Left colon (tissue), 2 donors: ENCODE measurements at regions not wholly inside any gene's neighbourhood (a gene's known extent, or its start where the extent isn't known, plus 50 kb on each side); places are given as distances from the start of the nearest gene placed in this dataset.

Source experiments
- ATAC-seq: fragments of 200-7000 bp; cut with Tn5 transposase; one replicate; pipeline ENCODE4 v1.9.1; 2020; ENCODE audit warnings: mild to moderate bottlenecking, moderate library complexity
- DNase-seq, 2 donors: peaks; one replicate each; pipeline ENCODE4 v3.0.0-alpha.2; 2020
- intact Hi-C, 2 donors: fragments of 100-400 bp; cut with DNase I in 1 of 2; cut with micrococcal nuclease in 1 of 2; formaldehyde crosslinking; loops; one replicate each; pipeline versions ENCODE4 v1.11.2 to v1.14.0; 2022; cut with DNase I, micrococcal nuclease
- donor health status: DM: no; HTN: no; CAD: no.
- donor health status: DM: yes; HTN: yes; CAD: no.

GRCh38 chr5:8934455-8934854 lies 611.4 kb downstream of the SEMA5A start:
- DNase-seq (no peak), ATAC-seq (no peak)
- intact Hi-C loops, result no loop called here

DNA sequence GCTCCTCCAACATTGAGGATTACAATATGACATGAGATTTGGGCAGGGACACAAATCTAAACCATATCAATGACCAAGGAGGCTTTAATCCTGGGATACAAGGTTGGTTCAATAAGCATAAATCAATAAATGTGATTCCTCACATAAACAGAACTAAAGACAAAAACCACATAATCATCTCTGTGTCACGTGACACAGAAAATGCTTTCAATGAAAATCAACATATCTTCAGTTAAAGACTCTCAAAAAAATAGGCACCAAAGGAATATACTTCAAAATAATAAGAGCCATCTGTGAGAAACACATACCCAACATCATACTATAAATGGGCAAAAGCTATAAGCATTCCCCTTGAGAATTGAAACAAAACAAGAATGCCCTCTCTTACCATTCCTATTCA lies 604.9 kb downstream of the SEMA5A start:
- no peak for ATAC-seq

DNA sequence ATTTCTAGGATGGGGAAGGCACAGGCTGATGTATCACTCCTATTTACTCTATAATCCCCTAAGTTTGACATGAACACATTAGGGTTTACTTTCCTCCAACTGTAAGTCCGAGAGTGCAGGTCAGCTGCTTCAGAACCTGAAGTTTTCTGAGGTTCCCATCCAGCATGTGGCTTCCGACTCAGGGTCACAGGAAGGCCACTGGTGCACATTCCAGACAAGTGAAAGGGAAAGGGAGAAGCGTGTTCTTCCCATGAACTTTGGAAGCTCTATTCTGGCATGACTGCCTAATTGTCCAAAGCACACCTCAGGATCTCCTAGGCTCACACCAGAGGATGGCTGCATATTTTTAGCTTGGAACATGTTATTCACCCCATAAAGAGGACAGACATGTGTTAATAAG lies 602.6 kb downstream of the SEMA5A start:
- intact Hi-C loops, result no loop called here
- no peak for ATAC-seq
- no peak for DNase-seq

More for the DNA sequence above, 604.9 kb downstream of the SEMA5A start:
- DNase-seq, result no peak
- intact Hi-C loops, result no loop called here

GRCh38 chr5:8944005-8944404 lies 601.9 kb downstream of the SEMA5A start:
- intact Hi-C loops, result no loop called here
- DNase-seq, result no peak
- no peak for ATAC-seq

- intact Hi-C loops, result no loop called here
- ATAC-seq (no peak), DNase-seq (no peak)
Measured at GRCh38 chr5:8945972-8946371, 599.9 kb downstream of the SEMA5A start.

- ATAC-seq, result no peak
- intact Hi-C loops, result no loop called here
- DNase-seq, result no peak
Measured at GRCh38 chr5:8949908-8950307, 596.0 kb downstream of the SEMA5A start.

DNA sequence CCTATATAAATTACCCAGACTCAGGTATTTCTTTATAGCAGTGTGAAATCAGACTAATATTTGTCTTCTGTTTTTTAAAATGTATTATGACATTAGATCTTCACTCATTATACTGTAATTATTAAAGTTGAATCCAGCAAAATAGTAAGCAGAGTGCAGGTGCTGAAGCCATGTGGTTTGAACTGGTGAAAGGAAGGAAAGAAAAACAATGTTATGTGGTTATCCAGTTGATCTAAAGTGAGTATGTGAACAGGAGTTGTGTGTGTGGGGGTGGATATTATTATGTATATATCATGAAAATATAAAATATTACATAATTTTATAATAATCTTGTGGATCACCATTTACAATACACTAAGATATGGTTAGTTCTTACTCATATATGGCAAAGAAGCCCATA lies 593.7 kb downstream of the SEMA5A start:
- ATAC-seq, result no peak
- intact Hi-C loops, result no loop called here
- no peak for DNase-seq

DNA sequence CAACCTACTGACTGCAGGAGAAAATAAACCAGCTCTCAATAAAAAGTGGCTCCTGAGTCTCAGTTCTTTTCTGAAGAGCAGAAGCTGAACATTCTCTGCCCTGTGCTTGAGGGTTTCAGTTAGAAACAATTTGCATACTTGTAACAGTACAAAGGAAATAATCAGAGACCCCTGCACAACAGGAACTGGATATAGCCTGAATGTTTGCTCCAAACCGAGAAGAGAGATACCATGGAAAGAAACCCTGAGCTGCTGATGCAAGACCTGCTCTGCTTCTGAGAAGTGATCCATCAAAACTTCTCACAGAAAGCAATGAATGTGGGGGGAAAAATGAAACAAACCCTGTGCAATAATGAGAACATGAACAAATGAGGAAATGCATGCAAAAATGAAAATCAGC lies 592.9 kb downstream of the SEMA5A start:
- intact Hi-C loops, result no loop called here
- ATAC-seq, result no peak

GRCh38 chr5:8953911-8954438 lies 591.9 kb downstream of the SEMA5A start:
- ATAC-seq (no peak), DNase-seq (no peak)
- intact Hi-C loops, result no loop called here

More for the DNA sequence above, 592.9 kb downstream of the SEMA5A start:
- DNase-seq, result no peak

GRCh38 chr5:8954801-8955200 lies 591.1 kb downstream of the SEMA5A start:
- no peak for ATAC-seq
- no peak for DNase-seq
- intact Hi-C loops, result no loop called here

DNA sequence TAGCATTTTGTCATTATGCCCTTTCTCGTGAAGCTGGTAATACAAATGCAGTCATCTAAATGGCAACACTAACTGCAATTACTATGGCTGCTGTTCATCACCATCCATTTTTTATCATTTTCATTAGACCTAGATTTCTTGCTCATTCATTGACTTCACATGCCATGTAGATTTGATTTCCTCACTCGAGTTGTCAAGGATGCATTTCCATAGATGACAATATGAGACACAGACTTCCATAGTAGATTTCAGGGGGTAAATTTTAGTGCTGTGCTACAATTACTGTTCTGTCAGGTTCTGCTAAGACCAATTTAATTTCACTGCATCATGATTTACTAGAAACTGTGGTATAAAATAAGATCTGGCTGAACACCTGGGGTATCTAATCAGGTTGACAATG lies 589.2 kb downstream of the SEMA5A start:
- intact Hi-C loops, result no loop called here
- no peak for DNase-seq
- no peak for ATAC-seq

DNA sequence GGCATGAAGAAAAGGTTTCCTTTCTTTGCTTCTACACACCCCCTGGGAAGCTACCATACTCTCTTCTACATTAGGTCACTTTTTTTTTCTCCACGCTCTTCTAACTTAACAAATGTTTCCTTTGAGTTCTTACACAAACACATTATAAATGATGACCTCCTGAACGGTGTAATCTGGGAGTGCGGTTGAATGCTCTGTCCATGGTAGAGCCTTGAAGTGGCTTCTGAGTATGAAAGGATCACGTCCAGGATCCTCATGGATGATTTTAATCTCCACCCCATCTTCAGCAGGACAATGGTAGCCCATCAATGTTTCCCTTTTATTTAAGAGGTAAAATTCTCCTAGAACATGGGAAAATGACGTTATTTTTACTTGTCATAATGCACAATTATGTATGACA lies 587.3 kb downstream of the SEMA5A start:
- DNase-seq, result no peak

GRCh38 chr5:8961219-8961618 lies 584.7 kb downstream of the SEMA5A start:
- intact Hi-C loops, result no loop called here
- ATAC-seq (no peak), DNase-seq (no peak)

More for the DNA sequence above, 587.3 kb downstream of the SEMA5A start:
- no peak for ATAC-seq
- intact Hi-C loops, result no loop called here

DNA sequence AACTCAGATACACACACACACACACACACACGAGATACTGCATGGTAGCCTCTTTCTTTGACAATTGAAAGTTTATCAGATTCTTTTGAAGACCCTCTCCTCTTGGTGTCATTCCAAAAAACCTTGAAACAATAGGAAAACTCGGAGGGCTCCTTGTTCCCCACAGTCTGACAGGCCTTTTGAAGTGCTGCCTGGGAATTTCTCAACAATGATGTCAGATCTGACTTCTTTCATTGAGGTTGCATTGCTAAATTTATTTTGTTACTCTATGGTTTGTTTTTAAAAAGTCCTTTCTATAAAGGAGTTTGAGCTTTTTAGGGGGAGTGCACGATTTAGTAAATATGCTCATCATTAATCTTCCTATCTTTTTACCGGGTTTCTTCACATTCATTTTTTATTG lies 583.9 kb downstream of the SEMA5A start:
- intact Hi-C loops, result no loop called here
- no peak for DNase-seq
- ATAC-seq, result no peak

DNA sequence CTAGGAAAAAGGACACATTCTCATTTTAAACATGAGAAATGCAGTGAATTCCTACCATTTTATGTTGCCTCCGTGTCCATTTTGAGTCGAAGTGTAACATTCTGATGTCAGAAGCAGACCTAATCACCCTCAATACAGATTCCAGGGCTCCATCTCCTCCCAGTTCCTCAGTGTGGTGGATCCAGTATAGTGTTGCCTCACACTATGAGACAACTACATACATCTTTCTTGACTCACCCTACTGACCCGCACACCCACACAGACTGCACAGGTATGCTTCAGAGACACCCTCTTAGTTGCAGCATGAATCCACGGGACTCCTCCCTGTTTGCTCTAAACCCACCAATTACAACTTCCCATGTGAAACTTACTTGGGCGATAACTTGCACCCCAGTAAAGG lies 564.9 kb downstream of the SEMA5A start:
- no peak for ATAC-seq
- intact Hi-C loops, result no loop called here
- DNase-seq, result no peak

GRCh38 chr5:8981496-8981895 lies 564.4 kb downstream of the SEMA5A start:
- intact Hi-C loops, result no loop called here
- DNase-seq (no peak), ATAC-seq (no peak)

GRCh38 chr5:8984386-8984785 lies 561.5 kb downstream of the SEMA5A start:
- intact Hi-C loops, result no loop called here
- no peak for ATAC-seq
- no peak for DNase-seq
